Lower lobe of right lung (tissue), 2 donors: ENCODE measurements at regions not wholly inside any gene's neighbourhood (a gene's known extent, or its start where the extent isn't known, plus 50 kb on each side); places are given as distances from the start of the nearest gene placed in this dataset.

ENCODE experiments used
- ATAC-seq, 2 donors: fragments of 200-7000 bp; cut with Tn5 transposase; one replicate each; pipeline ENCODE4 v1.9.1; 2020 to 2022; ENCODE audit warnings: mild to moderate bottlenecking in 2 of 2, moderate library complexity in 2 of 2
- DNase-seq: peaks from one replicate; pipeline ENCODE4 v3.0.0-alpha.2; 2020
- H3K27ac ChIP-seq: fragments of 200-600 bp; one replicate; pipeline ENCODE4 v1.8.0; 2022
- H3K27me3 ChIP-seq: fragments of 200-600 bp; one replicate; pipeline ENCODE4 v1.8.0; 2022; ENCODE audit warnings: low read depth
- H3K36me3 ChIP-seq: fragments of 200-600 bp; one replicate; pipeline ENCODE4 v1.8.0; 2022; ENCODE audit warnings: mild to moderate bottlenecking
- H3K4me1 ChIP-seq: fragments of 200-600 bp; one replicate; pipeline ENCODE4 v1.8.0; 2022
- H3K4me3 ChIP-seq: fragments of 200-600 bp; one replicate; pipeline ENCODE4 v1.8.0; 2022; ENCODE audit warnings: mild to moderate bottlenecking
- H3K9me3 ChIP-seq: fragments of 200-600 bp; one replicate; pipeline ENCODE4 v1.8.0; 2022
- intact Hi-C: fragments of 100-400 bp; cut with DNase I; formaldehyde crosslinking; loops from one replicate; pipeline ENCODE4 v1.11.0; 2022
- TF ChIP-seq, protein P1 (sequence below): fragments of 200-600 bp; IDR thresholded peaks from one replicate; pipeline ENCODE4 v1.8.0; 2022; ENCODE audit warnings: antibody characterized with exemption, mild to moderate bottlenecking
- donor health status: DM: no; HTN: yes; CAD: no; lungs with severe emphysema.

DNA sequence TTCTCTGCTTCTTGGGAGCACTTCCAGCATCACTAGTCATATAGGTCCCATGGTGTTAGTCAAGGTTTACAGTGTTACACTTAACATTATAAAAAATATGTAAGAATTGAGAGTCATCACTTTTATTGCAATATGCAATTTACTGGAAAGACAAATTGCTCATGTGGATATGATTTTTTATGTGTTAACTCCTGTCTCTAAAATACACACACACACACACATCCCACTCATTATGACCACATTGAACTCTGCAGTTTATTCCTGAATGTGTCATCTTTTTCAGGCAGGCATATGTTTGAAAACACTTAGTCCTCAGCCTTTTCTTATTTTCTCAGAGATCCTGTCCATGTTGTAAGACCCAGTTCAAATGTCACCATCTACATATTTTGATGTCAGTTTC is 148.5 kb upstream of the MRPS30 start:
- Histone ChIP-seq H3K36me3 (no peaks in the 10 kb centered on the region), H3K4me1 (no peaks in the 10 kb centered on the region), H3K9me3 (peaks cover 6% of the 10 kb centered on the region), H3K4me3 (no peak overlapping the region), H3K27me3 (no peaks in the 10 kb centered on the region), H3K27ac (no peak overlapping the region)
- intact Hi-C loops, result no loop called here
- ATAC-seq, result no peak
- TF ChIP-seq, protein P1, sequence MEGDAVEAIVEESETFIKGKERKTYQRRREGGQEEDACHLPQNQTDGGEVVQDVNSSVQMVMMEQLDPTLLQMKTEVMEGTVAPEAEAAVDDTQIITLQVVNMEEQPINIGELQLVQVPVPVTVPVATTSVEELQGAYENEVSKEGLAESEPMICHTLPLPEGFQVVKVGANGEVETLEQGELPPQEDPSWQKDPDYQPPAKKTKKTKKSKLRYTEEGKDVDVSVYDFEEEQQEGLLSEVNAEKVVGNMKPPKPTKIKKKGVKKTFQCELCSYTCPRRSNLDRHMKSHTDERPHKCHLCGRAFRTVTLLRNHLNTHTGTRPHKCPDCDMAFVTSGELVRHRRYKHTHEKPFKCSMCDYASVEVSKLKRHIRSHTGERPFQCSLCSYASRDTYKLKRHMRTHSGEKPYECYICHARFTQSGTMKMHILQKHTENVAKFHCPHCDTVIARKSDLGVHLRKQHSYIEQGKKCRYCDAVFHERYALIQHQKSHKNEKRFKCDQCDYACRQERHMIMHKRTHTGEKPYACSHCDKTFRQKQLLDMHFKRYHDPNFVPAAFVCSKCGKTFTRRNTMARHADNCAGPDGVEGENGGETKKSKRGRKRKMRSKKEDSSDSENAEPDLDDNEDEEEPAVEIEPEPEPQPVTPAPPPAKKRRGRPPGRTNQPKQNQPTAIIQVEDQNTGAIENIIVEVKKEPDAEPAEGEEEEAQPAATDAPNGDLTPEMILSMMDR, result no peak
- no peak for DNase-seq

DNA sequence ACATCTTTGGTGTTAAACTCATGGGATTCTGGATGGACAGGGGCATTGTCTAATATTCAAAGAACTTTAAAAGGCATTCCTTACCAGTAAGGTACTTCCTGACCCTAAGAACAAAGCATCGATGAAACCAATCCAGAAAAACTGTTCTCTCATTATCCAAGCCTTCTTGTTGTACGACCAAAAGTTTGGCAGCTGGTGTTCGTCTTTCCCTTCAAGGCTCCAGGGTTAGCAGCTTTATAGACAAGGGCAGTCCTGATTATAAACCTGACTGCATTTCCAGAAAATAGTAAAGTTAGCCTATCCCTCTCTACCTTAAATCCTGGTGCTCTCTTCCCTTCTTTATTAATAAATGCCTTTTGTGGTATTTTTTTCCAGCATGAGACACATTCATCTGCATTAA is 149.4 kb upstream of the MRPS30 start:
- Histone ChIP-seq H3K4me1 (no peaks in the 10 kb centered on the region), H3K36me3 (no peaks in the 10 kb centered on the region), H3K27ac (no peak overlapping the region), H3K9me3 (peaks cover 6% of the 10 kb centered on the region), H3K4me3 (no peak overlapping the region), H3K27me3 (no peaks in the 10 kb centered on the region)
- intact Hi-C loops, result no loop called here
- no peak for ATAC-seq
- TF ChIP-seq, protein P1, result no peak
- no peak for DNase-seq

DNA sequence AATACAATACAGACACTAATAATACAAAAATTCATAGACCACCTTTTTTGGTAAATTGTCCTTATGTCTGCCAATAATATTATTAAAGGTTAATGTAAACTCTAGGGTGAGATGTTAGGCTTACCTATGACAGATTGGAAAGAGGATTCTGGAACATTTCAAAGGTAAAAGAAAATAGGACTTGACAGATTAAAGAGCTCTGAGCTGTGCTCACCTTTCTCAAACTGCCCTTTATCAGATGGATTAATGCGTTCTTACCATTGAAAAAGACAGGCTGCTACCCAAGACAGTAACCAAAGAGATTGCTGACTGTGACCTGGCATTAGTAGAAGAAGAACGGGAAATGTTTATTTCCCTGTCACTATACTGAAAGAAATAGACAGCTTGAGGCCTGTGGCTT is 156.1 kb upstream of the MRPS30 start:
- DNase-seq (no peak), ATAC-seq (no peak)
- Histone ChIP-seq H3K36me3 (no peaks in the 10 kb centered on the region), H3K9me3 (peaks cover 6% of the 10 kb centered on the region), H3K27ac (no peak overlapping the region), H3K4me3 (no peak overlapping the region), H3K4me1 (no peaks in the 10 kb centered on the region), H3K27me3 (no peaks in the 10 kb centered on the region)
- intact Hi-C loops, result no loop called here
- TF ChIP-seq, protein P1, result no peak

DNA sequence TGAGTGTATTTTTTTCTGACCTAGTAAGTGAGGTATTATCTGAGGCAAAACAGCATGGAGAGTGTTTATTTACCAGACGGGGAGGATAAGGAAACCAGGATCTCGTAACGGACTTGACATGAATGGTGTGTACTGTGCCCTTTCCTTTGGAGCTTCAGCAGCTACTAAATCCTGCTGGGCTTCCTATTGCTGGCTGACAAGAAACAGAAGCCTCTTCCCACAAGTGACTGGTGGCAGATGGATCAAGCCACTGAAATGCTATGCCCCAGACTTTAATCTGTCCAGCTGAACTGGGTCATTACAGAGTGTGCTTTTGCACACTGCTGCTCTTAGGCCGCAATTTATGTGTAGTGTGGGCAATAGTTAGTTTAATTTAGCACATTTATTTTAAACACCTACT is 162.7 kb upstream of the MRPS30 start:
- no peak for DNase-seq
- Histone ChIP-seq H3K4me3 (no peak overlapping the region), H3K27ac (no peak overlapping the region), H3K4me1 (no peaks in the 10 kb centered on the region), H3K9me3 (no peaks in the 10 kb centered on the region), H3K36me3 (no peaks in the 10 kb centered on the region), H3K27me3 (no peaks in the 10 kb centered on the region)
- intact Hi-C loops, result no loop called here
- ATAC-seq, result no peak
- TF ChIP-seq, protein P1, result no peak

DNA sequence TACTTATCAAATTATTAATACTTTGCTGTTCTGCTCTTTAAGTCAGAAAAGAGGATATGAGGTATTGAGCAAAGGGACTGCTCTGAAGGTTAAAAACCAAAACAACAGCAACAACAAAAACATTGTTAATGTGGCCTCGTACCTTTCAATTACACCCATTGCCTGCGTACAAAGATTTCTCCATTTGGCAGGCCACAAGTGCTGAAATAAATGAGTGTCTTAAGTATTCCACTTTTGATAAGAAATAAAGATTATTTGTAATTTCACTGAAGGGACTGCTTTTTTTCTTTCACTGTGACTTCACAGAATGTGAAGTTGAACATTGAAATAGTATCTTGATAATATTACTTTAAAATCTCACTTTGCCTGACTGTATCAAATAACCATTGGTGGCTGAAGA is 163.2 kb upstream of the MRPS30 start:
- intact Hi-C loops, result no loop called here
- ATAC-seq (no peak), DNase-seq (no peak)
- TF ChIP-seq, protein P1, result no peak
- H3K27ac ChIP-seq, result no peak overlapping the region
- H3K27me3 ChIP-seq, result no peaks in the 10 kb centered on the region
- H3K4me1 ChIP-seq, result no peaks in the 10 kb centered on the region
- H3K9me3 ChIP-seq, result no peaks in the 10 kb centered on the region
- no peaks in the 10 kb centered on the region for H3K36me3 ChIP-seq
- H3K4me3 ChIP-seq, result no peak overlapping the region

DNA sequence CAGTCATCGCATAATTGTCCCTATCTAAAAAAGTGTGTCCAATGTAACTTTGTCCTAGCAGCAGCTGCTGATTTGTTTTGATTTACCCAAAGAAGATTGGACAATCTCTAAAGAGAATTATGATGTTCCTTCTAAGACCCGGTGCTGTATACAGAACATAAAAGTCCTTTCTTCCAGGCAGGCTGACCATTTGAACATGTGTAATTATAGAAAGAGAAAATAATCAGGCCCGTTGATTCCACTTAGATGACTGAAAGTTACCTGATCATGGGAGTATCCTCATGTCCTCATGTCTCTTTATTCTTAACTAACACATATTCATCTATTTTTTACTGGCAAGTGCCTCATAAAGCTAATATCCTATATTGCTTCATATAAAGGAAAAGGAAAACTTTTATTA is 164.1 kb upstream of the MRPS30 start:
- Histone ChIP-seq H3K4me1 (no peaks in the 10 kb centered on the region), H3K27ac (no peak overlapping the region), H3K4me3 (no peak overlapping the region), H3K9me3 (no peaks in the 10 kb centered on the region), H3K36me3 (no peaks in the 10 kb centered on the region), H3K27me3 (no peaks in the 10 kb centered on the region)
- ATAC-seq, result no peak
- TF ChIP-seq, protein P1, result no peak
- intact Hi-C loops, result no loop called here
- DNase-seq, result no peak
